HFF-Myc (cell line): ENCODE measurements at regions not wholly inside any gene's neighbourhood (a gene's known extent, or its start where the extent isn't known, plus 50 kb on each side); places are given as distances from the start of the nearest gene placed in this dataset.

Experiments used
- DNase-seq: peaks from one replicate; pipeline ENCODE4 v3.0.0-alpha.2; 2011; ENCODE audit warnings: low read depth; ENCODE audit errors: extremely low read depth
- H3K4me3 ChIP-seq: replicated peaks from 2 replicates; pipeline ENCODE4 v1.5.1; 2011; ENCODE audit warnings: low read depth, mild to moderate bottlenecking, control low read depth, low read length
- TF ChIP-seq, protein P1 (sequence below): IDR thresholded peaks from 2 replicates; pipeline ENCODE4 v1.5.1; 2012; ENCODE audit warnings: mild to moderate bottlenecking, low read depth, low read length, control low read depth; ENCODE audit errors: missing control alignments

DNA sequence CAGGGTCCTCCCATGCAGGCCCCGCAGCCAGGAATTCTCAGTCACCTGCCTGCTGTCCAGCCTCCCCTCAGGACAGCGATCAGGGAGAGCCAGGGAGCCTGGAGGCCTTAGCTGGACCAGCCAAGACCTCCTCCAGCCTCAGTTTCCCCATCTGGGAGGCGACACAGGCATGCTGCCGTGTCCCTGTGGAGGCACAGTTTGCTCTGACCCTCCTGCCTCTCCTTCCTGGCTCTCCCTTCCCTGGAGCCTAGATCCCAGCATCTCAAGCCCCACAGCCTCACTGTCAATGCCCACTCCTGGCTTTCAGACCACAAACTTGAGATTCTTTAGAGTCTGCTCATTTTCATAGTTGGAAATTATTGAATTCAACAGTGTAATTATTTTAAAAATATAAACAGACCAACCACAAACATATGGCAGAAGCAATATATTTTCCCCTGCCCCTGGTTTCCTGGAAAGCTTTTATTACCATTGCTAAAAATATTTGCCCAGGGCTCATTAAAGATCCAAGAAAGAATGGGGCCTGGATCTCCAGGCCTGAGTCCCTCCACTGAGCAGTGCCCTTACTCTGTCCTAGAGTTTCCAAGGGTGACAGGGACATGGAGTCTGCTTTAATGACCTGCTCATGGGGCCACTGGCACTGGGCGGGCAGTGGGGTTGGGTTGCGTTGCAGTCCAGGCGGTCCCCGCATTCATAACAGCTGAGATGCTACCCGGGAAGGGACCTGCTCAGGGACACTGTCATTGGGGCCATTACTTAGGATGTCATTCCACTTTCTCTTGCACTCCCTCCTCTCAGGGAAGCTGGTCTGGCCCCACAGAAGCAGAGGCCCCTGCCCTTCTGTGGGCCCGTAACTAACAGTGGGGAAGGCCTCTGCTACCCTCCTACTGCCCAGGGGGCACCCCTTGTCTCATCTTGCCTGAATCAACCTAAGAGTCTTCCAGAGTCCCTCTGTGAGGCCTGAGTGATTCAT lies 81.6 kb upstream of the CHST15 start:
- TF ChIP-seq, protein P1, sequence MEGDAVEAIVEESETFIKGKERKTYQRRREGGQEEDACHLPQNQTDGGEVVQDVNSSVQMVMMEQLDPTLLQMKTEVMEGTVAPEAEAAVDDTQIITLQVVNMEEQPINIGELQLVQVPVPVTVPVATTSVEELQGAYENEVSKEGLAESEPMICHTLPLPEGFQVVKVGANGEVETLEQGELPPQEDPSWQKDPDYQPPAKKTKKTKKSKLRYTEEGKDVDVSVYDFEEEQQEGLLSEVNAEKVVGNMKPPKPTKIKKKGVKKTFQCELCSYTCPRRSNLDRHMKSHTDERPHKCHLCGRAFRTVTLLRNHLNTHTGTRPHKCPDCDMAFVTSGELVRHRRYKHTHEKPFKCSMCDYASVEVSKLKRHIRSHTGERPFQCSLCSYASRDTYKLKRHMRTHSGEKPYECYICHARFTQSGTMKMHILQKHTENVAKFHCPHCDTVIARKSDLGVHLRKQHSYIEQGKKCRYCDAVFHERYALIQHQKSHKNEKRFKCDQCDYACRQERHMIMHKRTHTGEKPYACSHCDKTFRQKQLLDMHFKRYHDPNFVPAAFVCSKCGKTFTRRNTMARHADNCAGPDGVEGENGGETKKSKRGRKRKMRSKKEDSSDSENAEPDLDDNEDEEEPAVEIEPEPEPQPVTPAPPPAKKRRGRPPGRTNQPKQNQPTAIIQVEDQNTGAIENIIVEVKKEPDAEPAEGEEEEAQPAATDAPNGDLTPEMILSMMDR, result no peak
- no peak overlapping the region for H3K4me3 ChIP-seq
- DNase-seq, result no peak

DNA sequence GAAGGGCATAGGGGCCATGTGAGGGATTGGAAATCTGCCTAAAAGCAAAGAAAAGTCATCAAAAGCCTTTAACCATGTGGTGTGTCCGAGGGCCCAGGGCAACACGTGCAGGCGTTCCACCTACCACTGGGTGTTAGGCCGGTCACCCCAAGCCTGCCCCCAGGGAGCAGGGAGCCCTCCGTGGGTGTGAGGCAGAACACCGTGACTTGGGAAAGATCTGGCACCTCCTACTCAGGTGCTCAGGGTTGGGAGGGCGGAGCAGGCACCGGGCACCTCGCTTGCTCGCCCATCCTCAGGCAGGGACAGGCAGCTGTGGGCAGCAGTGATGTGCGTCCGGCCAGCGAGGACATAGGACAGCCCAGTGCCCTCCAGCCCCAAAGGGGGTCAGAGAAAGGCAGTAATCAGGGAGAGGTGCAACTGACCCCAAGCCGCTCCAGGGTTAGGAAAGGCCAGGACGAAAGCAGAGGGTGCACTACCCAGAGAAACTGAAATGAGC lies 80.7 kb upstream of the CHST15 start:
- H3K4me3 ChIP-seq, result no peak overlapping the region
- DNase-seq, result no peak
- TF ChIP-seq, protein P1, result no peak

DNA sequence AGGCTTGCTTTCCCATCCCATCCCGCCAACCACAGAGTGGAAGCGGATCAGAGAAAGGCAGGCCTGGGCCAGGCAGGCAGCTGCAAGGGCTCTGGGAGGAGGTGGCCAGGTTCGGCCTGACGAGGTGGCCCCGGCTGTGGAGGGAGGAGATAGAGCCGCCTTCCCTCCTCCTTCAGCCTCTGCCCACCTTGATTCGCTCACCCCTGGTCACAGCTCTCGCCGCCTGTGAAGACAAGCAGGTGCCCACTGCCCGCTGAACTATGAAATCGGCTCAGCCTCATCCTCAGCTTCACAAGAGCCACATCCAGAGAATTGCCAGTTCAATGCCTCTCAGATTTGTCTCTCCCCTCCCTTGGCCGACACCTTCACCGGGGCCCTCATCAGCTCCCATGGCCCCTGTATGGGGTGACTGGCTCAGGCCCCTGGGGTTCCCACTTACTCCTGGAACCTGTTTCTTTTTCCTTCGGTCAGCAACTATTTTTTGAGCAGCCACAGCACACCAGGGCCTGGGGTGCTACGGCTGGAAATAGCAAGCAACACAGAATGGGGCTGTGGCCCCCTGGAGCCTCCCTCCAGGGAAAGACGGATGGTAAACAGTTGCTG lies 80.0 kb upstream of the CHST15 start:
- no peak for DNase-seq
- no peak overlapping the region for H3K4me3 ChIP-seq
- TF ChIP-seq, protein P1, result no peak

DNA sequence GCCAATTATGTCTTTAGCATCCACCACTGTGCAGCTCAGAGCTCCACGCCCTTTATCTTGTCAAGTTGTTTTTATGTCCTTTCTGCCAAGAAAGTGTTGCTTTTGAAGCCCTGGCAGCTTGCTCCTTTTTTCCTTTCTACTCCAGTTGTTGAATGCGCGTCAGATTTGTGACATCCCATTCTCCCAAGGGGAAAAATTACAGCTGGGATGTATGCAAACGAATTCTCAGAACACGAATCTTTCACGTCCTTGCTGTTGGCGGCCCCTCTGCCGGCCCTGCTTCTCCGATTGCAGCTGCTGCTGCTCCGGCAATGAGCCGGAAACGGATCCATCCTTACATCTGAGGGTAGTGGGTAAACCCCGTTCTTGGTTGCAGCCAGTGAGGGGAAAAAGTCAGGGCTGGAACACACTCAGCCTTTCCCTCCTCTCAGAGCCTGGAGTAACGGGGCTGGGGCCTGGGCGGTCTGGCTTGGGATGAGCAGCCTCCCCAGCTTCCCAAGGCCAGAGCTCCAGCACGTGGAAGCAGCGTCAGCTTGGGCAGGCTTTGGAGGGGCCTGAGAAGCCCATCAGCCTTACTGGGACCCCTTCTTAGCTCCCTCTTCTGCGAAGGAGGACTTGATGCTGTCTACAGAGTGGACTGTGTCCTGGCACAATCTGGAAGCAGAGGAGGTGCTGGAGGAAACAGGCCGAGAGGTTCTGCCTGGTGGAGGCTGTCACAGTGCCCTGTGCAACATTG lies 79.0 kb upstream of the CHST15 start:
- DNase-seq, result no peak
- TF ChIP-seq, protein P1, result no peak
- no peak overlapping the region for H3K4me3 ChIP-seq

DNA sequence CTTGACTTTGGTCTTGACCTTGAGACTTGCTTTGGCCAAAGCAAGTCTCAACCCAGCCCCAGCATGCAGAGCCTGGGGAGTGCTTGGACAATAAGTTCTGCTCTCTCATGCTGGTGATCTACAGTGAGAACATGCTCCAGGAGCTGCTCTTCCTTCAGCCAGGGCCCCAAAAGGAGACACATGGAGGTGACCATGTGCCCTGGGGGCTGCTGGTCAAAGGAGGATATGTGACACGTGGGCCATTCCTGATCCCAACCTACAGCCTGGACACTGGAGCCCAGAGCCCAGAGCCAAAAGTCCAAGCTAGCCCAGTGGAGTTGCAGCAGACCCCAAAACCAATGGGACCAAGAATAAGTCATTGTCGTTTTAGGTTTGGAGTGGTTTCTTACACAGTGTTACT lies 78.2 kb upstream of the CHST15 start:
- DNase-seq, result no peak
- no peak overlapping the region for H3K4me3 ChIP-seq
- TF ChIP-seq, protein P1, result no peak

DNA sequence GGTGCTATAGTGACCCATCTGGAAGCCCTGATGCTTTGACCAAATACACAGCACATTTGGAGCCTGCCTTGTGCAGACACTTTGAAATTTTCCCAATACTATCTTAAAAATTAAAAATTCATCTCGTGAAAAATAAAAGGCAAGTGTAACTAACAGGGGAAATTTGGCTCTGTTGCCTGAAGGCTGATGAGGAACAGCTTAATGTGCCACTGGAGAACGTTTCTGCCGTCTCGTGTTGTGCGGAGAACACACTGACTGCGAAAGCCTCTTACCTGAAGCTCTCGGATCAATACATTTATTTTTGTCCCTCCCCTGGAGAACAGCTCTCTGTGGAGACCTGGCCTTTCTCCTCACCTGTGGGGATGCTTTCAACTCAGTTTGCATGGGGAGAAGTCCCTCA lies 77.2 kb upstream of the CHST15 start:
- no peak for DNase-seq
- TF ChIP-seq, protein P1, result no peak
- no peak overlapping the region for H3K4me3 ChIP-seq
